Activated B cell treated with CpG ODN at 0.5 μM for 24 hours (primary cell): ENCODE measurements at regions not wholly inside any gene's neighbourhood (a gene's known extent, or its start where the extent isn't known, plus 50 kb on each side); places are given as distances from the start of the nearest gene placed in this dataset.
"Not testable (repeated sequence)": the region's sequence is repeated elsewhere in the genome, so short reads cannot be mapped to it uniquely, and the experiment has no call there.

Experiments
- ATAC-seq: fragments of 200-7000 bp; cut with Tn5 transposase; one replicate; pipeline ENCODE4 v1.10.0; 2021; ENCODE audit warnings: low read depth, mild to moderate bottlenecking, moderate library complexity
- CTCF ChIA-PET: fragments of 350-600 bp; sonication (Branson Sonifier 250); formaldehyde crosslinking; loops from one replicate; lab custom pipeline; 2021; ENCODE audit warnings: antibody characterized with exemption; lab: Charles Lee
- POLR2A ChIA-PET: fragments of 350-600 bp; sonication (Branson Sonifier 250); formaldehyde crosslinking; loops from one replicate; lab custom pipeline; 2021; ENCODE audit warnings: antibody characterized with exemption; lab: Charles Lee
- DNase-seq: peaks from one replicate; pipeline ENCODE4 v3.0.0; 2022
- H3K27ac Mint-ChIP-seq: one replicate; pipeline ENCODE4 v1.8.0; 2020; ENCODE audit warnings: mixed read lengths
- H3K27me3 Mint-ChIP-seq: one replicate; pipeline ENCODE4 v1.8.0; 2021; ENCODE audit warnings: mixed read lengths
- H3K36me3 Mint-ChIP-seq: one replicate; pipeline ENCODE4 v1.8.0; 2021; ENCODE audit warnings: low read depth, mixed read lengths
- H3K4me1 Mint-ChIP-seq: one replicate; pipeline ENCODE4 v1.8.0; 2021; ENCODE audit warnings: mixed read lengths
- H3K4me3 Mint-ChIP-seq: one replicate; pipeline ENCODE4 v1.8.0; 2020; ENCODE audit warnings: mild to moderate bottlenecking, mixed read lengths
- H3K9me3 Mint-ChIP-seq: one replicate; pipeline ENCODE4 v1.8.0; 2020; ENCODE audit warnings: mixed read lengths
- CTCF ChIP-seq: fragments of 200-600 bp; IDR thresholded peaks from one replicate; pipeline ENCODE4 v1.8.0; 2022; ENCODE audit warnings: antibody characterized with exemption, mild to moderate bottlenecking
- intact Hi-C: fragments of 100-400 bp; cut with micrococcal nuclease; formaldehyde crosslinking; loops from one replicate; pipeline ENCODE4 v1.15.1; 2024

DNA sequence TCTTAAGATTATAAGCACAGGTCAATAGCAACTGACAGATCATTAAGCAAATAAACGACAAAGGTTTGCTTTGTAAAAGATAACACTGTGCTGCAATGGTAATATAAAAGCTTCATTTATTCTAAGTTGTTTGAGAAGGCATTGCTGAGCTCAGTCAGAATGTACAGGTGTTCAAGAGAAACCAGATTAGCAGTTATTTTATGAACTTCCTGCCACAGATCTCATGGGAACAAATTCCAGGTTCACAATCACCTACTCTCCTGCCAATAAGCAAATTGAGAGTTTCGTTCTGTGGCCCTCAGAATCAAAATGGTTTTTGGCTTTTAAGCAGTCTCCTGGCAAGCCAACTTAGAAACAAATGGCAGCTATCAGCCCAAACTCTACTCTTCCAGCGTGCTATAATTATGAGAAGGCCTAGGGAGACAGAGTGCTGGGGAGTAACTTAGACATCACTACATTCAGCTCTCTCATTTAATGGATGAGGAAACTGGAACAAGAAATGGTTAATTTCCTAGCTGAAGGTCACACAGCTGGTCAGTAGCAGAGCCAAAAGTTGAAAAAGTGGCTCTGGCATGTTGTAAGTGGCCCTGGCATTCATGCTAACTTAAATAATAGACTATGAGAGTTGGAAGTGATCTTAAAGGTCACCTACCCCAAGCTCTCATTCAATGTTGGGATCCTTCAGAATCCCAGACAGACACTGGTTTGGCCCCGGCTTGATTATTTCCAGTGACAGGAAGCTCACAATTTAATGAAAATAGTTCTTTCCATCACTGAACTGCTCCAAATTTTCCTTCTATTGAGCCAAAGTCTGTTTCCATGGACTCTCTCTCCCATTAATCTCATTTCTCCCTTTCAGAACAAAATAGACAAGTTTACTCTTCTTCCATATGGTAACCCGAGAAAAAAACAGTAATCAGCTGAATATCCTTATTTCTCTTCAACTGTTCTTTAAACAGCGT lies 82.6 kb upstream of the EDEM3 start:
- Mint-ChIP-seq H3K36me3 (no peaks in the 10 kb centered on the region), H3K9me3 (peaks cover 3% of the 10 kb centered on the region), H3K4me3 (no peak overlapping the region), H3K27ac (no peak overlapping the region), H3K4me1 (peaks cover 5% of the 10 kb centered on the region), H3K27me3 (no peaks in the 10 kb centered on the region)
- ATAC-seq (no peak), DNase-seq (no peak)
- intact Hi-C loops, result no loop called here
- TF ChIP-seq CTCF, result no peak
- ChIA-PET POLR2A (interaction anchor here (0.6 to 0.7 kb wide), 2 partner anchors 18 to 480 kb away, joined by 3 read pairs; partner anchors contain the start of gene IVNS1ABP), CTCF (interaction anchor here (1.2 kb wide), 1 partner anchor 30 kb away, joined by 3 read pairs; no protein-coding TSS in a partner anchor)

DNA sequence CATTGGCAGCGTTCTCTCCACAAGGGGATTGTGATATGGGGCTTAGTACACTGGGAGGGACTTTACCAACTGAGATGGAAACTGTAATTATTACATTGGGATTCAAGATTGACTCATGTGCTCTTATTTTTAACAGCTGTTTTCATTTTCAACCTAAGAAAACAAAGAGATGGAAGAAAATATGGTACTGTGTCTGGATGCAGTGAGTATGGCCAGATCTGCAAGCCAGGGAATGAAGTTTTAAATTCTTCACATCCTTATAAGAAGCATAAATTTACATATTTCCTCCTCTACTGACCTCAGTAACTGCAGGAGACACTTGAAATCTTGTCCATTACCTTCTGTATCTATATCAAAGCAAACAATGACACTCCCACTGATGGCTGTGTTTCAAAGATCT lies 81.5 kb upstream of the EDEM3 start:
- H3K36me3 Mint-ChIP-seq, result peaks cover 6% of the 10 kb centered on the region
- CTCF ChIA-PET, result interaction anchor here (1.2 kb wide), 1 partner anchor 29 kb away, joined by 3 read pairs; no protein-coding TSS in a partner anchor

DNA sequence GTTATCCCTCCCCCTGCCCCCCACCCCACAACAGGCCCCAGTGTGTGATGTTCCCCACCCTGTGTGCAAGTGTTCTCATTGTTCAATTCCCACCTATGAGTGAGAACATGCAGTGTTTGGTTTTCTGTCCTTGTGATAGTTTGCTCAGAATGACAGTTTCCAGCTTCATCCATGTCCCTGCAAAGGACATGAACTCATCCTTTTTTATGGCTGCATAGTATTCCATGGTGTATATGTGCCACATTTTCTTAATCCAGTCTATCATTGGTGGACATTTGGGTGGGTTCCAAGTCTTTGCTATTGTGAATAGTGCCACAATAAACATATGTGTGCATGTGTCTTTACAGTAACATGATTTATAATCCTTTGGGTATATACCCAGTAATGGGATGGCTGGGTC lies 79.3 kb upstream of the EDEM3 start:
- intact Hi-C loops, H3K9me3 Mint-ChIP-seq, H3K27ac Mint-ChIP-seq, H3K4me3 Mint-ChIP-seq, H3K4me1 Mint-ChIP-seq, POLR2A ChIA-PET, CTCF ChIA-PET, H3K27me3 Mint-ChIP-seq, DNase-seq, ATAC-seq, H3K36me3 Mint-ChIP-seq: not testable (repeated sequence)

More for the DNA sequence above, 81.5 kb upstream of the EDEM3 start:
- DNase-seq (no peak), ATAC-seq (no peak)
- intact Hi-C loops, result no loop called here
- Mint-ChIP-seq H3K27ac (no peak overlapping the region), H3K4me1 (peaks cover 5% of the 10 kb centered on the region), H3K27me3 (no peaks in the 10 kb centered on the region), H3K4me3 (no peak overlapping the region), H3K9me3 (peaks cover 3% of the 10 kb centered on the region)
- POLR2A ChIA-PET, result interaction anchor here (0.6 kb wide), 1 partner anchor 481 kb away, joined by 3 read pairs; the partner anchor contains the start of gene IVNS1ABP
- TF ChIP-seq CTCF, result no peak

GRCh38 chr1:184832517-184832916 lies 77.9 kb upstream of the EDEM3 start:
- Mint-ChIP-seq H3K4me1 (peaks cover 5% of the 10 kb centered on the region), H3K9me3 (peaks cover 3% of the 10 kb centered on the region), H3K27me3 (no peaks in the 10 kb centered on the region), H3K4me3 (no peak overlapping the region), H3K27ac (no peak overlapping the region), H3K36me3 (peaks cover 10% of the 10 kb centered on the region)
- intact Hi-C loops, result no loop called here
- DNase-seq, result no peak
- CTCF ChIA-PET, result no interaction called here
- ATAC-seq, result no peak
- no peak for TF ChIP-seq CTCF
- POLR2A ChIA-PET, result no interaction called here

- ATAC-seq, POLR2A ChIA-PET, H3K27me3 Mint-ChIP-seq, intact Hi-C loops, CTCF ChIA-PET, H3K9me3 Mint-ChIP-seq, H3K36me3 Mint-ChIP-seq, DNase-seq, H3K27ac Mint-ChIP-seq, H3K4me3 Mint-ChIP-seq: not testable (repeated sequence)
- peaks cover 19% of the 10 kb centered on the region for H3K4me1 Mint-ChIP-seq
Measured at GRCh38 chr1:184829496-184829895, 74.8 kb upstream of the EDEM3 start.

GRCh38 chr1:184828369-184828717 lies 73.7 kb upstream of the EDEM3 start:
- ChIA-PET CTCF (interaction anchor here (1.1 kb wide), 1 partner anchor 154 kb away, joined by 3 read pairs; no protein-coding TSS in a partner anchor), POLR2A (interaction anchor here (0.6 to 1.3 kb wide), 4 partner anchors 22 to 144 kb away, joined by 3 to 13 read pairs (median 6); no protein-coding TSS in a partner anchor)
- DNase-seq (no peak), ATAC-seq (no peak)
- intact Hi-C loops, result no loop called here
- H3K36me3 Mint-ChIP-seq, result peaks cover 11% of the 10 kb centered on the region
- H3K9me3 Mint-ChIP-seq, result no peaks in the 10 kb centered on the region
- no peak for TF ChIP-seq CTCF
- no peak overlapping the region for H3K27ac Mint-ChIP-seq
- no peaks in the 10 kb centered on the region for H3K27me3 Mint-ChIP-seq
- peaks cover 21% of the 10 kb centered on the region for H3K4me1 Mint-ChIP-seq
- no peak overlapping the region for H3K4me3 Mint-ChIP-seq
